ENCODE measurements at regions not wholly inside any gene's neighbourhood (a gene's known extent, or its start where the extent isn't known, plus 50 kb on each side); places are given as distances from the start of the nearest gene placed in this dataset.

DNA sequence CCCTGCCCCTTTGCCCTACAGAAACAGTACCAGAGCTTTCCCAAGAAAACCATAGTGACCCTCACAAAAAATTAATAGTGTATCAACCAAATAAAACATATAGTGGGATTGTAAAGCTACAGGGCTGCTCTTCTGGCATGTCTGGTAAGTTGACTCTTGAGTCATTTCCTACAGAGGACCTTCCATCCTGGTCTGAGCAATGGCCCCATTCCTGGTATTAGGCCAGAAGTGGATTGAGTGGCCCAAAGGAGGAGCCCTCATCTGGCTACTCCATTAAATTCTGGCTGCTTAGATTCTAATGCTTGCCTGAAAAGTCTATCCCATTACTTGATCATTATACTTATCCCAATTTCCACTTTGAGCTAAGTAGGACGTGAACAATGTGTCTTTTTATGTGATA lies 150.9 kb upstream of the HMGN3 start (continued):
- TF ChIP-seq JUND (IDR thresholded peaks at IDR 0.05; ENCODE audit: low read length), result no peak

DNA sequence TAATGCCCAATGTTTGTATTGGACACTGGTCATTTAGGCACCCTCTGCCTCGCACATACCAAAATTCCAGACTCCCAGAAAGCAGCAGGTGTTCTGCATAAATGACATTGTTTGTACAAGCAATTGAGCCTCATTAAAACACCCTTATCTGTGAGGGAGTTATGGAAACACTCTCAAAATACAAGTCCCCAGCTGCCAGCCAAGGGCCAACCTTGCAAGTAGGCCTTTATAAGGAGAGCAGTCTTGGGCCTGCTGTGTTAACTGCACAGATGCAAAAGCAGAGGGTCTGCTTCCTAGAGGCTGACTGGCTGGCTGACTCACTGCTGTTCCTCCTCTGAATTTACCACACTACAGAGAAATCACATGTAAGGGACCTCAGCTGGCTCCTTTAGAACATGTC lies 150.4 kb upstream of the HMGN3 start:
- Histone ChIP-seq H2BK5ac (ENCODE audit: low read depth, low read length) (no peak overlapping the region), H3K27ac (ENCODE audit: low read depth, low read length) (no peak overlapping the region), H2BK120ac (replicated peaks; ENCODE audit: low read depth, low read length) (no peak overlapping the region), H3K27me3 (replicated peaks in 1 of 4; ENCODE audit: control insufficient read depth in 3 of 4, extremely low read depth in 1 of 4, insufficient read depth in 3 of 4, low read length in 3 of 4) (no peaks in the 10 kb centered on the region), H3K36me3 (ENCODE audit: control insufficient read depth in 2 of 4, insufficient read depth in 4 of 4, low read length in 3 of 4) (no peaks in the 10 kb centered on the region), H3K56ac (replicated peaks; ENCODE audit: insufficient read length, low read depth, low read length) (no peak overlapping the region), H3K14ac (ENCODE audit: insufficient read length) (no peak overlapping the region), H3K4ac (replicated peaks; ENCODE audit: insufficient read length, low read depth, low read length) (no peak overlapping the region), H4K5ac (ENCODE audit: insufficient read length, low read depth, low read length) (no peak overlapping the region), H3K79me1 (ENCODE audit: low read depth, low read length) (no peaks in the 10 kb centered on the region), H4K91ac (replicated peaks; ENCODE audit: insufficient read length, low read length) (no peak overlapping the region), H3K4me2 (ENCODE audit: insufficient read depth in 1 of 2, low read depth in 2 of 2, low read length in 2 of 2) (no peak overlapping the region), H4K8ac (ENCODE audit: extremely low read depth, insufficient read depth, low read length) (no peak overlapping the region), H4K20me1 (replicated peaks in 1 of 2; ENCODE audit: control insufficient read depth in 1 of 2, insufficient read depth in 2 of 2, low read length in 2 of 2) (no peaks in the 10 kb centered on the region), H2AK5ac (ENCODE audit: low read depth, low read length) (no peak overlapping the region), H3K18ac (ENCODE audit: extremely low read depth, low read length) (no peak overlapping the region), H3K4me3 (ENCODE audit: extremely low read depth in 1 of 4, insufficient read depth in 2 of 4, low read depth in 3 of 4, low read length in 4 of 4) (no peak overlapping the region), H2BK15ac (ENCODE audit: low read length) (no peak overlapping the region), H3K9ac (replicated peaks in 1 of 4; ENCODE audit: extremely low read depth in 1 of 4, low read depth in 3 of 4, low read length in 3 of 4) (no peak overlapping the region), H2BK20ac (ENCODE audit: low read length) (no peak overlapping the region), H2AFZ (ENCODE audit: low read length) (no peak overlapping the region), H3K4me1 (replicated peaks in 1 of 4; ENCODE audit: control insufficient read depth in 3 of 4, insufficient read depth in 4 of 4, low read length in 3 of 4) (no peaks in the 10 kb centered on the region), H3K9me3 (ENCODE audit: insufficient read depth in 2 of 2, low read depth in 1 of 2, low read length in 1 of 2) (no peaks in the 10 kb centered on the region), H3K23me2 (ENCODE audit: low read depth, low read length) (no peaks in the 10 kb centered on the region), H3K79me2 (ENCODE audit: control insufficient read depth in 1 of 2, insufficient read depth in 2 of 2, low read length in 2 of 2) (no peaks in the 10 kb centered on the region), H3K23ac (ENCODE audit: insufficient read length) (no peak overlapping the region), H2BK12ac (ENCODE audit: low read depth, low read length) (no peak overlapping the region)
- ChIA-PET POLR2A (ENCODE audit: partially characterized antibody) (no interaction called here), CTCF (ENCODE audit: partially characterized antibody) (interaction anchor here (0.7 to 1.3 kb wide), 2 partner anchors 46 to 309 kb away, joined by 3 read pairs; no protein-coding TSS in a partner anchor)
- no peak for FAIRE-seq
- DNase-seq (ENCODE audit: low read depth in 1 of 2, low spot score in 2 of 2), result no peak
- 100% methylated on average over 1 of the region's 1 CpG; no CpG with 5 or more reads in 1 of the 2 experiments for WGBS, 2 experiments (ENCODE audit: extremely low coverage in 1 of 2, insufficient coverage in 1 of 2, insufficient read length in 1 of 2, insufficient replicate concordance in 2 of 2, low coverage in 1 of 2, low lambda C conversion rate in 2 of 2, missing lambda C conversion rate in 1 of 2)
- TF ChIP-seq YY1 (IDR thresholded peaks at IDR 0.05; ENCODE audit: low read depth, low read length), result no peak
- TF ChIP-seq, protein P1, sequence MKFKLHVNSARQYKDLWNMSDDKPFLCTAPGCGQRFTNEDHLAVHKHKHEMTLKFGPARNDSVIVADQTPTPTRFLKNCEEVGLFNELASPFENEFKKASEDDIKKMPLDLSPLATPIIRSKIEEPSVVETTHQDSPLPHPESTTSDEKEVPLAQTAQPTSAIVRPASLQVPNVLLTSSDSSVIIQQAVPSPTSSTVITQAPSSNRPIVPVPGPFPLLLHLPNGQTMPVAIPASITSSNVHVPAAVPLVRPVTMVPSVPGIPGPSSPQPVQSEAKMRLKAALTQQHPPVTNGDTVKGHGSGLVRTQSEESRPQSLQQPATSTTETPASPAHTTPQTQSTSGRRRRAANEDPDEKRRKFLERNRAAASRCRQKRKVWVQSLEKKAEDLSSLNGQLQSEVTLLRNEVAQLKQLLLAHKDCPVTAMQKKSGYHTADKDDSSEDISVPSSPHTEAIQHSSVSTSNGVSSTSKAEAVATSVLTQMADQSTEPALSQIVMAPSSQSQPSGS (IDR thresholded peaks at IDR 0.05; ENCODE audit: low read length), result no peak
- TF ChIP-seq FOSL1 (IDR thresholded peaks at IDR 0.05; ENCODE audit: insufficient read depth, low read depth, low read length), result no peak
- TF ChIP-seq SUZ12 (IDR thresholded peaks at IDR 0.05; ENCODE audit: low read length), result no peak
- TF ChIP-seq PHF8 (conservative IDR thresholded peaks at IDR 0.05; ENCODE audit: low read depth, low read length), result no peak
- no peak for TF ChIP-seq SIN3A (conservative IDR thresholded peaks at IDR 0.05 in 1 of 2, IDR thresholded peaks at IDR 0.05 in 1 of 2; ENCODE audit: low read depth in 1 of 2, low read length in 2 of 2)
- no peak for TF ChIP-seq SP2 (IDR thresholded peaks at IDR 0.05; ENCODE audit: low read length)
- no peak for TF ChIP-seq TCF12 (IDR thresholded peaks at IDR 0.05; ENCODE audit: low read depth, low read length)
- no peak for TF ChIP-seq GTF2F1 (IDR thresholded peaks at IDR 0.05; ENCODE audit: borderline replicate concordance, low read depth, low read length)
